Gastrocnemius medialis (tissue), 4 donors: ENCODE measurements at regions not wholly inside any gene's neighbourhood (a gene's known extent, or its start where the extent isn't known, plus 50 kb on each side); places are given as distances from the start of the nearest gene placed in this dataset.

Experiments
- CTCF ChIP-seq, 5 experiments: fragments of 450-650 bp in 3 of 5; fragments of 200-600 bp in 2 of 5; sonication (generic) in 2 of 5; IDR thresholded peaks in 4 of 5; conservative IDR thresholded peaks in 1 of 5; 1 replicate in 4 of 5; 2 replicates in 1 of 5; pipeline ENCODE4 v1.5.1; 2016 to 2019; ENCODE audit warnings: antibody characterized with exemption in 5 of 5, mild to moderate bottlenecking in 3 of 5, moderate library complexity in 3 of 5
- POLR2A ChIP-seq, 2 donors: fragments of 450-650 bp; IDR thresholded peaks; one replicate each; pipeline ENCODE4 v1.6.1; 2017; ENCODE audit warnings: antibody characterized with exemption in 2 of 2, mild to moderate bottlenecking in 2 of 2, moderate library complexity in 2 of 2

- TF ChIP-seq CTCF (IDR thresholded peaks at IDR 0.05 in 4 of 5, conservative IDR thresholded peaks at IDR 0.05 in 1 of 5) (no peak), POLR2A (IDR thresholded peaks at IDR 0.05) (no peak)
These were observed 378.1 kb upstream of the CDH11 start for GRCh38 chr16:65500007-65500406.
